Lower lobe of right lung (tissue), 2 donors: ENCODE measurements at regions not wholly inside any gene's neighbourhood (a gene's known extent, or its start where the extent isn't known, plus 50 kb on each side); places are given as distances from the start of the nearest gene placed in this dataset.
"Not testable (repeated sequence)": the region's sequence is repeated elsewhere in the genome, so short reads cannot be mapped to it uniquely, and the experiment has no call there.

Experiments
- ATAC-seq, 2 donors: fragments of 200-7000 bp; cut with Tn5 transposase; one replicate each; pipeline ENCODE4 v1.9.1; 2020 to 2022; ENCODE audit warnings: mild to moderate bottlenecking in 2 of 2, moderate library complexity in 2 of 2
- DNase-seq: peaks from one replicate; pipeline ENCODE4 v3.0.0-alpha.2; 2020
- H3K27ac ChIP-seq: fragments of 200-600 bp; one replicate; pipeline ENCODE4 v1.8.0; 2022
- H3K27me3 ChIP-seq: fragments of 200-600 bp; one replicate; pipeline ENCODE4 v1.8.0; 2022; ENCODE audit warnings: low read depth
- H3K36me3 ChIP-seq: fragments of 200-600 bp; one replicate; pipeline ENCODE4 v1.8.0; 2022; ENCODE audit warnings: mild to moderate bottlenecking
- H3K4me1 ChIP-seq: fragments of 200-600 bp; one replicate; pipeline ENCODE4 v1.8.0; 2022
- H3K4me3 ChIP-seq: fragments of 200-600 bp; one replicate; pipeline ENCODE4 v1.8.0; 2022; ENCODE audit warnings: mild to moderate bottlenecking
- H3K9me3 ChIP-seq: fragments of 200-600 bp; one replicate; pipeline ENCODE4 v1.8.0; 2022
- intact Hi-C: fragments of 100-400 bp; cut with DNase I; formaldehyde crosslinking; loops from one replicate; pipeline ENCODE4 v1.11.0; 2022
- TF ChIP-seq, protein P1 (sequence below): fragments of 200-600 bp; IDR thresholded peaks from one replicate; pipeline ENCODE4 v1.8.0; 2022; ENCODE audit warnings: antibody characterized with exemption, mild to moderate bottlenecking
- donor health status: DM: no; HTN: yes; CAD: no; lungs with severe emphysema.

- Histone ChIP-seq H3K9me3 (no peaks in the 10 kb centered on the region), H3K27ac (no peak overlapping the region), H3K4me1 (no peaks in the 10 kb centered on the region), H3K36me3 (no peaks in the 10 kb centered on the region), H3K27me3 (no peaks in the 10 kb centered on the region), H3K4me3 (no peak overlapping the region)
- TF ChIP-seq, protein P1, sequence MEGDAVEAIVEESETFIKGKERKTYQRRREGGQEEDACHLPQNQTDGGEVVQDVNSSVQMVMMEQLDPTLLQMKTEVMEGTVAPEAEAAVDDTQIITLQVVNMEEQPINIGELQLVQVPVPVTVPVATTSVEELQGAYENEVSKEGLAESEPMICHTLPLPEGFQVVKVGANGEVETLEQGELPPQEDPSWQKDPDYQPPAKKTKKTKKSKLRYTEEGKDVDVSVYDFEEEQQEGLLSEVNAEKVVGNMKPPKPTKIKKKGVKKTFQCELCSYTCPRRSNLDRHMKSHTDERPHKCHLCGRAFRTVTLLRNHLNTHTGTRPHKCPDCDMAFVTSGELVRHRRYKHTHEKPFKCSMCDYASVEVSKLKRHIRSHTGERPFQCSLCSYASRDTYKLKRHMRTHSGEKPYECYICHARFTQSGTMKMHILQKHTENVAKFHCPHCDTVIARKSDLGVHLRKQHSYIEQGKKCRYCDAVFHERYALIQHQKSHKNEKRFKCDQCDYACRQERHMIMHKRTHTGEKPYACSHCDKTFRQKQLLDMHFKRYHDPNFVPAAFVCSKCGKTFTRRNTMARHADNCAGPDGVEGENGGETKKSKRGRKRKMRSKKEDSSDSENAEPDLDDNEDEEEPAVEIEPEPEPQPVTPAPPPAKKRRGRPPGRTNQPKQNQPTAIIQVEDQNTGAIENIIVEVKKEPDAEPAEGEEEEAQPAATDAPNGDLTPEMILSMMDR, result no peak
- no peak for DNase-seq
- no peak for ATAC-seq
- intact Hi-C loops, result no loop called here
Measured at GRCh38 chr6:169115632-169116031, 138.0 kb downstream of the THBS2 start.

DNA sequence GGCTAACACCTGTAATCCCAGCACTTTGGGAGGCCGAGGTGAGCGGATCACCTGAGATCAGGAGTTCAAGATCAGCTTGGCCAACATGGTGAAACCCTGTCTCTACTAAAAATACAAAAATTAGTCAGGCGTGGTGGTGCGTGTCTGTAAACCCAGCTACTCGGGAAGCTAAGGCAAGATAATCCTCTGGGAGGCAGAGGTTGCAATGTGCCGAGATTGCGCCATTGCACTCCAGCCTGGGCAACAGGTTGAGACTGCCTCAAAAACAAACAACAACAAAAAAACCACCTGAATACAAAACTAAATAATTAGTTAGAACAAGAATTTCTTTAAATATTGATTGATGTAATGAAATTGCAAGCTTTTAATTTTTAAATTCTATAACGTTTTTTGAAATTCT lies 139.0 kb downstream of the THBS2 start:
- ATAC-seq, H3K27ac ChIP-seq, intact Hi-C loops: not testable (repeated sequence)

DNA sequence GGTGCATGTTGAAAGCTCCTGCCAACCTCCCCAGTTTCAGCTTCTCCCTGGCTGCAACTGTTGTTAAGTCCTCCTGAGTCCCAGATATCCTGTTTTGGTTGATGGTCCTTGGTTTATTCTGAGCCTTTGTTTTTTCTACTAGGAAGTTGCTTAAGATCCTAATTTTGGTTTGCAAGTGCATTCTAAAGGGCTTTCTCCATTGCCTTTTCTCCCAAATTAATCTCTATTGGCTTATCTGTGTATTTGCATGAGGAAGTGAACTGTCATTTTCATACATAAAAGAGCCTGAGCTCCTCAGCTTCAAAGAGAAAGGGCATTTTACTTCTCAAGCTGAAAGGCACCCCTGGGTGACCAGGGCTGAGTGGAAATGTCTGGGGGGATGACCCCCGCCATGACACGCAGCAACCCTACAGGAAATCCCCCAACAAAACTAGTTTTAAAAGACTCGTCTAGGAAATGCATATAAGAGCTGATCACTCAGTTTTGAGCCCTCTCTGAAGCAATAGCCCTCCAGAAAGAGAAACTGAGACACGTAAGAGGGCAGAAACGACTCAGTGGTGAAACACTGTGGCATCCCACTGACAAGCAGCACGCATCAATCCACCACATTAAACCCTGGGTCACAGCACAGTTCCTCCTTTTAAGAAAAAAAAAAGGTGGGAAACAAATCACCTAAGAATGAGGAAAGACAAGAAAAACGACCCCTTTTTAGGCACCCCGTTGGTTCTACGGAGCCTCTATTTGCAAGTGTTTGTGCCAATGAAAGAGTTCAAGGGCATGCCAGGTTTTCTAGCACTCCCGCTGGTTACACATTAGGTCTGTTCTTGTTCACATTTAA lies 140.9 kb downstream of the THBS2 start:
- Histone ChIP-seq H3K27me3 (no peaks in the 10 kb centered on the region), H3K4me3 (no peak overlapping the region), H3K27ac (no peak overlapping the region), H3K9me3 (no peaks in the 10 kb centered on the region), H3K4me1 (no peaks in the 10 kb centered on the region), H3K36me3 (no peaks in the 10 kb centered on the region)
- no peak for DNase-seq
- TF ChIP-seq, protein P1, result no peak
- intact Hi-C loops, result no loop called here
- ATAC-seq, result no peak

More for the DNA sequence above, 139.0 kb downstream of the THBS2 start:
- H3K9me3 ChIP-seq, DNase-seq, H3K36me3 ChIP-seq, H3K4me3 ChIP-seq, H3K27me3 ChIP-seq, H3K4me1 ChIP-seq: not testable (repeated sequence)

DNA sequence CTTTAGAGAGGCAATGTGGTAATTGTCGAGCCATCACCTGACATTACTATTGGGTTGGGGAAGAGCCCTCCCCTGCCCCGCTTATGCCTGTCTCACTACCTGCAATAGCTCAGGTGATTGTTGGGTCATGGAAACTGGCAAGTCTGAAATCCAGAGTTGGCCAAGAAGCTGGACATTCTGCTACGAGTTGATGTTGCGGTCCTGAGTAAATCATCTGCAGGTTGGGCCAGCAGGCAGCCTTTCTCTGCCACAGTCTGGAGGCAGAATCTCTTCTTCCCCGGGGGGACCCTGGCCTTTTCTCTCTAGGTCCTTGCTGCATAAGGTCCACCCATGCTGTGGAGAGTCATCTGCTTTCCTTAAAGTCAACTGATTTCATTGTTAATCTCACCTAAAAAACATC lies 142.4 kb downstream of the THBS2 start:
- Histone ChIP-seq H3K9me3 (no peaks in the 10 kb centered on the region), H3K36me3 (no peaks in the 10 kb centered on the region), H3K27ac (no peak overlapping the region), H3K4me3 (no peak overlapping the region), H3K4me1 (no peaks in the 10 kb centered on the region), H3K27me3 (no peaks in the 10 kb centered on the region)
- ATAC-seq (no peak), DNase-seq (no peak)
- intact Hi-C loops, result no loop called here
- TF ChIP-seq, protein P1, result no peak

GRCh38 chr6:169109411-169110220 lies 144.0 kb downstream of the THBS2 start:
- no peak overlapping the region for H3K27ac ChIP-seq
- H3K36me3 ChIP-seq, result no peaks in the 10 kb centered on the region
- no peaks in the 10 kb centered on the region for H3K4me1 ChIP-seq
- no peaks in the 10 kb centered on the region for H3K27me3 ChIP-seq
- no peak for DNase-seq
- TF ChIP-seq, protein P1, result no peak
- no peak overlapping the region for H3K4me3 ChIP-seq
- no peaks in the 10 kb centered on the region for H3K9me3 ChIP-seq
- no peak for ATAC-seq
- intact Hi-C loops, result no loop called here

DNA sequence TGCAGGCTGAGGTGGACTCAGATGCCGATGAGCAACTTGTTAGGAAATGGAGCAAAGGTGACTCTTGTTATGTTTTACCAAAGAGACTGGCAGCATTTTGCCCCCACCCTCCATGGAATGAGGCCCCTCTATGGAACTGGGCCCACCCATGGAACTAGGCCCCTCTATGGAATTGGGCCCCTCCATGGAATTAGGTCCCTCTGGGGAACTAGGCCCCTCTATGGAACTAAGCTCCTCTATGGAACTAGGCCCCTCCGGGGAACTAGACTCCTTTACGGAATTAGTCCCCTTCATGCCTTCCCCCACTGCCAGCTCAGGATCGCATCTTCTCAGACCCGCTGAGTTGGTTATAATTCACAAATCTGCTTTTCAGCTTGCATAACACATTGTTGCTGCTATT lies 144.9 kb downstream of the THBS2 start:
- intact Hi-C loops, result no loop called here
- Histone ChIP-seq H3K4me1 (no peaks in the 10 kb centered on the region), H3K9me3 (no peaks in the 10 kb centered on the region), H3K4me3 (no peak overlapping the region), H3K27ac (no peak overlapping the region), H3K27me3 (no peaks in the 10 kb centered on the region), H3K36me3 (no peaks in the 10 kb centered on the region)
- ATAC-seq (no peak), DNase-seq (no peak)
- TF ChIP-seq, protein P1, result no peak
